ENCODE measurements at regions not wholly inside any gene's neighbourhood (a gene's known extent, or its start where the extent isn't known, plus 50 kb on each side); places are given as distances from the start of the nearest gene placed in this dataset.
"Not testable (repeated sequence)": the region's sequence is repeated elsewhere in the genome, so short reads cannot be mapped to it uniquely, and the experiment has no call there.

- no peak for DNase-seq (ENCODE audit: low read depth in 1 of 2, low spot score in 1 of 2)
- Histone ChIP-seq H3K4me3 (replicated peaks; ENCODE audit: insufficient read depth, low read length) (no peak overlapping the region), H3K27me3 (ENCODE audit: insufficient read depth, poor library complexity, severe bottlenecking) (no peaks in the 10 kb centered on the region), H3K27ac (replicated peaks) (no peak overlapping the region)
- TF ChIP-seq POLR2AphosphoS5 (IDR thresholded peaks at IDR 0.05; ENCODE audit: low read depth) (no peak), REST (IDR thresholded peaks at IDR 0.05; ENCODE audit: insufficient replicate concordance, low read depth) (no peak), SPI1 (IDR thresholded peaks at IDR 0.05; ENCODE audit: borderline replicate concordance, low read depth) (no peak)
Observed at GRCh38 chr9:7490317-7491108, 309.1 kb downstream of the DMAC1 start.

- no peak overlapping the region for H3K4me3 ChIP-seq (replicated peaks; ENCODE audit: insufficient read depth, low read length)
- no peak for TF ChIP-seq POLR2AphosphoS5 (IDR thresholded peaks at IDR 0.05; ENCODE audit: low read depth)
- TF ChIP-seq REST (IDR thresholded peaks at IDR 0.05; ENCODE audit: insufficient replicate concordance, low read depth): no peak
- H3K27ac ChIP-seq (replicated peaks): no peak overlapping the region
- no peak for DNase-seq (ENCODE audit: low read depth in 1 of 2, low spot score in 1 of 2)
- no peaks in the 10 kb centered on the region for H3K27me3 ChIP-seq (ENCODE audit: insufficient read depth, poor library complexity, severe bottlenecking)
Observed at GRCh38 chr9:7489036-7489435, 310.5 kb downstream of the DMAC1 start.

- not testable (repeated sequence) for DNase-seq (ENCODE audit: low read depth in 1 of 2, low spot score in 1 of 2); H3K27me3 ChIP-seq (ENCODE audit: insufficient read depth, poor library complexity, severe bottlenecking); H3K4me3 ChIP-seq (replicated peaks; ENCODE audit: insufficient read depth, low read length); H3K27ac ChIP-seq (replicated peaks)
Observed at GRCh38 chr9:7484014-7484413, 315.6 kb downstream of the DMAC1 start.

- H3K27me3 ChIP-seq (ENCODE audit: insufficient read depth, poor library complexity, severe bottlenecking): no peaks in the 10 kb centered on the region
- TF ChIP-seq REST (IDR thresholded peaks at IDR 0.05; ENCODE audit: insufficient replicate concordance, low read depth) (no peak), GABPA (IDR thresholded peaks at IDR 0.05; ENCODE audit: low read depth) (no peak), POLR2AphosphoS5 (IDR thresholded peaks at IDR 0.05; ENCODE audit: low read depth) (no peak), SPI1 (IDR thresholded peaks at IDR 0.05; ENCODE audit: borderline replicate concordance, low read depth) (no peak)
- TF ChIP-seq, protein P1, sequence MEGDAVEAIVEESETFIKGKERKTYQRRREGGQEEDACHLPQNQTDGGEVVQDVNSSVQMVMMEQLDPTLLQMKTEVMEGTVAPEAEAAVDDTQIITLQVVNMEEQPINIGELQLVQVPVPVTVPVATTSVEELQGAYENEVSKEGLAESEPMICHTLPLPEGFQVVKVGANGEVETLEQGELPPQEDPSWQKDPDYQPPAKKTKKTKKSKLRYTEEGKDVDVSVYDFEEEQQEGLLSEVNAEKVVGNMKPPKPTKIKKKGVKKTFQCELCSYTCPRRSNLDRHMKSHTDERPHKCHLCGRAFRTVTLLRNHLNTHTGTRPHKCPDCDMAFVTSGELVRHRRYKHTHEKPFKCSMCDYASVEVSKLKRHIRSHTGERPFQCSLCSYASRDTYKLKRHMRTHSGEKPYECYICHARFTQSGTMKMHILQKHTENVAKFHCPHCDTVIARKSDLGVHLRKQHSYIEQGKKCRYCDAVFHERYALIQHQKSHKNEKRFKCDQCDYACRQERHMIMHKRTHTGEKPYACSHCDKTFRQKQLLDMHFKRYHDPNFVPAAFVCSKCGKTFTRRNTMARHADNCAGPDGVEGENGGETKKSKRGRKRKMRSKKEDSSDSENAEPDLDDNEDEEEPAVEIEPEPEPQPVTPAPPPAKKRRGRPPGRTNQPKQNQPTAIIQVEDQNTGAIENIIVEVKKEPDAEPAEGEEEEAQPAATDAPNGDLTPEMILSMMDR (IDR thresholded peaks at IDR 0.05; ENCODE audit: insufficient read depth, low read length): no peak
- no peak overlapping the region for H3K27ac ChIP-seq (replicated peaks)
- no peak overlapping the region for H3K4me3 ChIP-seq (replicated peaks; ENCODE audit: insufficient read depth, low read length)
- DNase-seq (ENCODE audit: low read depth in 1 of 2, low spot score in 1 of 2): no peak
Observed at GRCh38 chr9:7481570-7481969, 318.0 kb downstream of the DMAC1 start.

Data from HL-60 (cell line).